H9 (cell line): ENCODE measurements at regions not wholly inside any gene's neighbourhood (a gene's known extent, or its start where the extent isn't known, plus 50 kb on each side); places are given as distances from the start of the nearest gene placed in this dataset.

Source experiments
- DNase-seq: peaks from one replicate; pipeline ENCODE4 v3.0.0-alpha.2; 2017
- H2AFZ ChIP-seq: one replicate; pipeline ENCODE4 v1.6.1; 2013; ENCODE audit warnings: mild to moderate bottlenecking, low read length, control low read depth, moderate library complexity
- H2AK5ac ChIP-seq: 2 replicates; pipeline ENCODE4 v1.6.1; 2013; ENCODE audit warnings: low read length, control low read depth, mixed read lengths; ENCODE audit not compliant: insufficient read length
- H2BK120ac ChIP-seq: one replicate; pipeline ENCODE4 v1.6.1; 2013; ENCODE audit warnings: low read depth, mild to moderate bottlenecking, low read length, control low read depth, inconsistent platforms; ENCODE audit not compliant: poor library complexity, severe bottlenecking
- H2BK12ac ChIP-seq: 2 replicates; pipeline ENCODE4 v1.6.1; 2013; ENCODE audit warnings: low read length, control low read depth, mixed read lengths, low read depth; ENCODE audit not compliant: insufficient read length
- H2BK15ac ChIP-seq: 2 replicates; pipeline ENCODE4 v1.6.1; 2013; ENCODE audit warnings: low read depth, low read length, control low read depth
- H2BK20ac ChIP-seq: one replicate; pipeline ENCODE4 v1.6.1; 2013; ENCODE audit warnings: low read depth, mild to moderate bottlenecking, low read length, control low read depth, inconsistent platforms; ENCODE audit not compliant: poor library complexity, severe bottlenecking
- H2BK5ac ChIP-seq: 2 replicates; pipeline ENCODE4 v1.6.1; 2013; ENCODE audit warnings: low read length, control low read depth, mixed read lengths; ENCODE audit not compliant: insufficient read length
- H3K14ac ChIP-seq: 2 replicates; pipeline ENCODE4 v1.6.1; 2013; ENCODE audit warnings: low read length, control low read depth; ENCODE audit not compliant: insufficient read depth
- H3K18ac ChIP-seq: 2 replicates; pipeline ENCODE4 v1.6.1; 2013; ENCODE audit warnings: low read depth, mild to moderate bottlenecking, mixed read lengths, low read length, control low read depth; ENCODE audit not compliant: insufficient read length
- H3K23ac ChIP-seq: 2 replicates; pipeline ENCODE4 v1.6.1; 2013; ENCODE audit warnings: low read length, control low read depth, mixed read lengths, low read depth; ENCODE audit not compliant: insufficient read length
- H3K23me2 ChIP-seq: 2 replicates; pipeline ENCODE4 v1.6.1; 2013; ENCODE audit warnings: low read depth, mild to moderate bottlenecking, mixed read lengths, low read length, control low read depth; ENCODE audit not compliant: insufficient read length, poor library complexity, severe bottlenecking
- H3K27ac ChIP-seq: 2 replicates; pipeline ENCODE4 v1.5.1; 2013; ENCODE audit warnings: low read length, control low read depth, mixed read lengths, low read depth; ENCODE audit not compliant: insufficient read length
- H3K27me3 ChIP-seq: 2 replicates; pipeline ENCODE4 v1.6.1; 2013; ENCODE audit warnings: low read length, control low read depth, inconsistent platforms; ENCODE audit not compliant: insufficient read depth
- H3K4ac ChIP-seq: 2 replicates; pipeline ENCODE4 v1.6.1; 2013; ENCODE audit warnings: low read depth, mild to moderate bottlenecking, control low read depth, inconsistent platforms, low read length, moderate library complexity
- H3K4me1 ChIP-seq: 2 replicates; pipeline ENCODE4 v1.6.1; 2013; ENCODE audit warnings: low read length, control low read depth, inconsistent platforms; ENCODE audit not compliant: insufficient read depth
- H3K4me2 ChIP-seq: 2 replicates; pipeline ENCODE4 v1.6.1; 2013; ENCODE audit warnings: low read length, control low read depth, mixed read lengths; ENCODE audit not compliant: insufficient read length, insufficient read depth
- H3K56ac ChIP-seq: 2 replicates; pipeline ENCODE4 v1.6.1; 2013; ENCODE audit warnings: low read depth, mild to moderate bottlenecking, mixed read lengths, low read length, control low read depth; ENCODE audit not compliant: insufficient read length
- H3K79me1 ChIP-seq: 2 replicates; pipeline ENCODE4 v1.6.1; 2013; ENCODE audit warnings: low read depth, mild to moderate bottlenecking, moderate library complexity, low read length, control low read depth, inconsistent platforms; ENCODE audit not compliant: insufficient read depth, poor library complexity, severe bottlenecking
- H3K79me2 ChIP-seq: 2 replicates; pipeline ENCODE4 v1.6.1; 2013; ENCODE audit warnings: low read length, control low read depth, inconsistent platforms; ENCODE audit not compliant: insufficient read depth
- H3K9ac ChIP-seq: 2 replicates; pipeline ENCODE4 v1.6.1; 2013; ENCODE audit warnings: low read length, control low read depth, mixed read lengths; ENCODE audit not compliant: insufficient read length; ENCODE audit errors: extremely low read depth
- H3K9me3 ChIP-seq: one replicate; pipeline ENCODE4 v1.6.1; 2013; ENCODE audit warnings: low read depth, low read length, inconsistent platforms; ENCODE audit not compliant: control insufficient read depth
- H3T11ph ChIP-seq: one replicate; pipeline ENCODE4 v1.6.1; 2013; ENCODE audit warnings: mild to moderate bottlenecking, low read length, control low read depth, inconsistent platforms
- H4K20me1 ChIP-seq: one replicate; pipeline ENCODE4 v1.6.1; 2013; ENCODE audit not compliant: control insufficient read depth, insufficient read length, insufficient read depth
- H4K5ac ChIP-seq: 2 replicates; pipeline ENCODE4 v1.6.1; 2013; ENCODE audit warnings: low read depth, mild to moderate bottlenecking, mixed read lengths, low read length, control low read depth; ENCODE audit not compliant: insufficient read length
- H4K8ac ChIP-seq: replicated peaks from 2 replicates; pipeline ENCODE4 v1.6.1; 2013; ENCODE audit warnings: low read length, control low read depth, mixed read lengths, low read depth; ENCODE audit not compliant: insufficient read length
- H4K91ac ChIP-seq: 2 replicates; pipeline ENCODE4 v1.6.1; 2013; ENCODE audit warnings: low read depth, mild to moderate bottlenecking, moderate library complexity, mixed read lengths, low read length, control low read depth; ENCODE audit not compliant: insufficient read length
- H3K27ac Mint-ChIP-seq, 3 experiments: 2 replicates in 2 of 3; 3 replicates in 1 of 3; pipeline ENCODE4 v1.8.0; 2020 to 2021; ENCODE audit warnings: mixed read lengths in 3 of 3, mild to moderate bottlenecking in 1 of 3, moderate library complexity in 1 of 3
- H3K27me3 Mint-ChIP-seq: 2 replicates; pipeline ENCODE4 v1.8.0; 2021; ENCODE audit warnings: low read depth, mild to moderate bottlenecking, moderate library complexity, mixed read lengths
- H3K36me3 Mint-ChIP-seq, 3 experiments: 2 replicates in 2 of 3; 3 replicates in 1 of 3; pipeline ENCODE4 v1.8.0; 2020 to 2021; ENCODE audit warnings: low read depth in 3 of 3, mixed read lengths in 3 of 3; ENCODE audit not compliant: insufficient read depth in 1 of 3
- H3K4me1 Mint-ChIP-seq, 2 experiments: 2 replicates each; pipeline ENCODE4 v1.8.0; 2020; ENCODE audit warnings: mixed read lengths in 2 of 2
- H3K4me3 Mint-ChIP-seq, 2 experiments: 2 replicates in 1 of 2; 3 replicates in 1 of 2; pipeline ENCODE4 v1.8.0; 2020 to 2021; ENCODE audit warnings: mild to moderate bottlenecking in 2 of 2, mixed read lengths in 2 of 2, moderate library complexity in 1 of 2
- H3K9me3 Mint-ChIP-seq, 2 experiments: 2 replicates in 1 of 2; 3 replicates in 1 of 2; pipeline ENCODE4 v1.8.0; 2020; ENCODE audit warnings: mild to moderate bottlenecking in 2 of 2, mixed read lengths in 2 of 2, moderate library complexity in 1 of 2
- WGBS: extraction: QIAGEN DNeasy Blood & Tissue Kit; methylation state at CpG from one replicate; pipeline ENCODE4 v1.1.7; 2013; ENCODE audit warnings: missing lambda C conversion rate, low lambda C conversion rate, mixed read lengths; ENCODE audit not compliant: insufficient read length; ENCODE audit errors: extremely low coverage; 5-methylcytosine and 5-hydroxymethylcytosine counted together
- TF ChIP-seq, protein P1 (sequence below): fragments of 200-600 bp; sonication (generic); conservative IDR thresholded peaks from 3 replicates; pipeline ENCODE4 v1.8.0; 2021; ENCODE audit warnings: antibody characterized with exemption, mild to moderate bottlenecking

DNA sequence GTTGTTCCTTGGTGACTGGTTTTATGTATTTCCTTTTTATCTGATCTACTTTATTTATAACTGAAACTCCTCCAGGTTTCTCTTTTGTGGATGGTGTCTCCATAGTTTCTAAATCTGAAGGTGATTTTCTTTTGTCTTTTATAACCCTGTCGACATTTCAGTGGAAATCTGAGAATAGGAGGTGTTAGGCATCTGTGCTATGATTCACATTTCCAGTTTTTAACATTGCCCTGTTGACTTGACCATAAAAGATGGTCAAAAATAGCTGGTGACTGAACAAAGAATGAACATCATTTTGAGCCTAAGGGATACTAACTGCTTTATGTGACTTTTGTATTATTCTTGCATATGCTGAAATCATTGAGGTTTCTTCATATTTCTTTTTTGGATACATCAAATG is 190.5 kb downstream of the PCSK1 start:
- H2BK12ac ChIP-seq = no peak overlapping the region
- no peak overlapping the region for H3K56ac ChIP-seq
- no peak overlapping the region for H2BK5ac ChIP-seq
- H3K23me2 ChIP-seq = no peaks in the 10 kb centered on the region
- Mint-ChIP-seq H3K9me3 (peaks cover 0 to 3% of the 10 kb centered on the region in 2 experiments; a peak in 2 of 5 replicates), H3K36me3 (no peaks in the 10 kb centered on the region), H3K27ac (no peak overlapping the region), H3K27me3 (no peaks in the 10 kb centered on the region), H3K4me1 (peaks cover 3 to 4% of the 10 kb centered on the region in 2 experiments; a peak in 3 of 4 replicates), H3K4me3 (no peak overlapping the region)
- no peaks in the 10 kb centered on the region for H3K4me1 ChIP-seq
- no peak overlapping the region for H4K5ac ChIP-seq
- TF ChIP-seq, protein P1, sequence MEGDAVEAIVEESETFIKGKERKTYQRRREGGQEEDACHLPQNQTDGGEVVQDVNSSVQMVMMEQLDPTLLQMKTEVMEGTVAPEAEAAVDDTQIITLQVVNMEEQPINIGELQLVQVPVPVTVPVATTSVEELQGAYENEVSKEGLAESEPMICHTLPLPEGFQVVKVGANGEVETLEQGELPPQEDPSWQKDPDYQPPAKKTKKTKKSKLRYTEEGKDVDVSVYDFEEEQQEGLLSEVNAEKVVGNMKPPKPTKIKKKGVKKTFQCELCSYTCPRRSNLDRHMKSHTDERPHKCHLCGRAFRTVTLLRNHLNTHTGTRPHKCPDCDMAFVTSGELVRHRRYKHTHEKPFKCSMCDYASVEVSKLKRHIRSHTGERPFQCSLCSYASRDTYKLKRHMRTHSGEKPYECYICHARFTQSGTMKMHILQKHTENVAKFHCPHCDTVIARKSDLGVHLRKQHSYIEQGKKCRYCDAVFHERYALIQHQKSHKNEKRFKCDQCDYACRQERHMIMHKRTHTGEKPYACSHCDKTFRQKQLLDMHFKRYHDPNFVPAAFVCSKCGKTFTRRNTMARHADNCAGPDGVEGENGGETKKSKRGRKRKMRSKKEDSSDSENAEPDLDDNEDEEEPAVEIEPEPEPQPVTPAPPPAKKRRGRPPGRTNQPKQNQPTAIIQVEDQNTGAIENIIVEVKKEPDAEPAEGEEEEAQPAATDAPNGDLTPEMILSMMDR = no peak
- no CpG with 5 or more reads among the region's 1 CpG for WGBS
- no peaks in the 10 kb centered on the region for H3K27me3 ChIP-seq
- H3K4me2 ChIP-seq = no peak overlapping the region
- H4K8ac ChIP-seq = no peak overlapping the region
- no peak overlapping the region for H3K27ac ChIP-seq
- H2AK5ac ChIP-seq = no peak overlapping the region
- H4K20me1 ChIP-seq = no peaks in the 10 kb centered on the region
- no peak overlapping the region for H2BK120ac ChIP-seq
- no peaks in the 10 kb centered on the region for H3K9me3 ChIP-seq
- no peak overlapping the region for H3K18ac ChIP-seq
- H2BK15ac ChIP-seq = no peak overlapping the region
- no peak overlapping the region for H2BK20ac ChIP-seq
- no peak for DNase-seq
- no peak overlapping the region for H3K23ac ChIP-seq
- H3T11ph ChIP-seq = no peak overlapping the region
- no peaks in the 10 kb centered on the region for H3K79me1 ChIP-seq
- no peak overlapping the region for H3K14ac ChIP-seq
- no peaks in the 10 kb centered on the region for H3K79me2 ChIP-seq
- H4K91ac ChIP-seq = no peak overlapping the region
- H3K4ac ChIP-seq = no peak overlapping the region
- H2AFZ ChIP-seq = no peak overlapping the region
- H3K9ac ChIP-seq = no peak overlapping the region
